Prostate gland (tissue), 2 donors: ENCODE measurements at regions not wholly inside any gene's neighbourhood (a gene's known extent, or its start where the extent isn't known, plus 50 kb on each side); places are given as distances from the start of the nearest gene placed in this dataset.
"Not testable (repeated sequence)": the region's sequence is repeated elsewhere in the genome, so short reads cannot be mapped to it uniquely, and the experiment has no call there.

Source experiments
- POLR2AphosphoS5 ChIP-seq: sonication (generic); formaldehyde crosslinking; IDR thresholded peaks from one replicate; pipeline ENCODE4 v1.6.1; 2017; ENCODE audit warnings: antibody characterized with exemption
- TF ChIP-seq, protein P1 (sequence below), 4 experiments: fragments of 200-600 bp in 2 of 4; fragments of 450-650 bp in 2 of 4; sonication (generic) in 2 of 4; IDR thresholded peaks; 1 replicate in 3 of 4; 2 replicates in 1 of 4; pipeline ENCODE4 v1.5.1; 2016 to 2019; ENCODE audit warnings: antibody characterized with exemption in 4 of 4, mild to moderate bottlenecking in 2 of 4, moderate library complexity in 2 of 4

- not testable (repeated sequence) for TF ChIP-seq POLR2AphosphoS5
- TF ChIP-seq, protein P1, sequence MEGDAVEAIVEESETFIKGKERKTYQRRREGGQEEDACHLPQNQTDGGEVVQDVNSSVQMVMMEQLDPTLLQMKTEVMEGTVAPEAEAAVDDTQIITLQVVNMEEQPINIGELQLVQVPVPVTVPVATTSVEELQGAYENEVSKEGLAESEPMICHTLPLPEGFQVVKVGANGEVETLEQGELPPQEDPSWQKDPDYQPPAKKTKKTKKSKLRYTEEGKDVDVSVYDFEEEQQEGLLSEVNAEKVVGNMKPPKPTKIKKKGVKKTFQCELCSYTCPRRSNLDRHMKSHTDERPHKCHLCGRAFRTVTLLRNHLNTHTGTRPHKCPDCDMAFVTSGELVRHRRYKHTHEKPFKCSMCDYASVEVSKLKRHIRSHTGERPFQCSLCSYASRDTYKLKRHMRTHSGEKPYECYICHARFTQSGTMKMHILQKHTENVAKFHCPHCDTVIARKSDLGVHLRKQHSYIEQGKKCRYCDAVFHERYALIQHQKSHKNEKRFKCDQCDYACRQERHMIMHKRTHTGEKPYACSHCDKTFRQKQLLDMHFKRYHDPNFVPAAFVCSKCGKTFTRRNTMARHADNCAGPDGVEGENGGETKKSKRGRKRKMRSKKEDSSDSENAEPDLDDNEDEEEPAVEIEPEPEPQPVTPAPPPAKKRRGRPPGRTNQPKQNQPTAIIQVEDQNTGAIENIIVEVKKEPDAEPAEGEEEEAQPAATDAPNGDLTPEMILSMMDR (IDR thresholded peaks at IDR 0.05): not testable (repeated sequence)
Observed at GRCh38 chrX:1115411-1115810, 97.0 kb downstream of the CRLF2 start.
